Uterus (tissue), 3 donors: ENCODE measurements at regions not wholly inside any gene's neighbourhood (a gene's known extent, or its start where the extent isn't known, plus 50 kb on each side); places are given as distances from the start of the nearest gene placed in this dataset.
"Not testable (repeated sequence)": the region's sequence is repeated elsewhere in the genome, so short reads cannot be mapped to it uniquely, and the experiment has no call there.

ENCODE experiments used
- DNase-seq, 2 donors: peaks; one replicate each; pipeline ENCODE4 v3.0.0-alpha.2; 2019 to 2020
- H3K27ac ChIP-seq, 2 donors: fragments of 200-600 bp; sonication (generic); 1 replicate in 1 of 2; 2 replicates in 1 of 2; pipeline ENCODE4 v1.5.1; 2016 to 2018
- H3K27me3 ChIP-seq, 2 donors: fragments of 200-600 bp; sonication (generic); one replicate each; pipeline ENCODE4 v1.5.1; 2018 to 2019; ENCODE audit warnings: control low read depth in 1 of 2
- H3K36me3 ChIP-seq, 2 donors: fragments of 200-600 bp; sonication (generic); one replicate each; pipeline ENCODE4 v1.5.1; 2019; ENCODE audit warnings: control low read depth in 1 of 2
- H3K4me1 ChIP-seq, 2 donors: fragments of 200-600 bp; sonication (generic); one replicate each; pipeline ENCODE4 v1.5.1; 2018 to 2019; ENCODE audit warnings: control low read depth in 1 of 2
- H3K4me3 ChIP-seq, 2 donors: fragments of 200-600 bp; sonication (generic); 1 replicate in 1 of 2; 2 replicates in 1 of 2; pipeline ENCODE4 v1.5.1; 2018 to 2019; ENCODE audit warnings: mild to moderate bottlenecking in 1 of 2
- H3K9me3 ChIP-seq, 2 donors: fragments of 200-600 bp; sonication (generic); one replicate each; pipeline ENCODE4 v1.5.1; 2019; ENCODE audit warnings: control low read depth in 1 of 2
- POLR2A ChIP-seq, 2 donors: fragments of 450-650 bp; IDR thresholded peaks; one replicate each; pipeline ENCODE4 v1.6.1; 2016; ENCODE audit warnings: antibody characterized with exemption in 2 of 2, mild to moderate bottlenecking in 1 of 2, moderate library complexity in 1 of 2
- intact Hi-C: fragments of 100-400 bp; cut with DNase I; formaldehyde crosslinking; loops from one replicate; pipeline ENCODE4 v1.15.1; 2023; ENCODE audit warnings: low total_unique reads
- TF ChIP-seq, protein P1 (sequence below), 4 experiments: fragments of 200-600 bp in 2 of 4; fragments of 450-650 bp in 2 of 4; sonication (generic) in 2 of 4; IDR thresholded peaks; one replicate each; pipeline ENCODE4 v1.5.1; 2016 to 2019; ENCODE audit warnings: antibody characterized with exemption in 4 of 4, mild to moderate bottlenecking in 2 of 4, moderate library complexity in 1 of 4
- donor health status: DM: yes; HTN: yes; CAD: no.

DNA sequence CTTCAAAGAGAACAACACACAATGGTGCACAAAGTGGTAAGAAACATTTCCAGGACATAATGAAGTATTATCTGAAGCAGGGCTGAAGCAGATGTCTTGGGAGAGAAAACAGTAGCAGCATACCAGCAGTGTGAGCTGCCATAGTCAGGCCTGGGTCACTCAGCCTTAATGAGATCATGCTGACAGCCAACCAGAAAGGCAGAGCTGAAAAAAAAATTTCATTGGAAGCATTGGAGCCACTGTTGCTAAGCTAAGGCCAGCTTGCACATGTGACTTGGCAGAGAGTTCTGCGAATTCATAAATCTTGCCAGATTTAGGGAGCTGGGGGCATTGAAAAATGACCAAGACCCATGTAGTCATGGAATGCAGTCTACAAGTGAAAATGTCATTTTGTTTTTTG is 444.0 kb upstream of the PITX2 start:
- no peaks in the 10 kb centered on the region for H3K4me1 ChIP-seq
- DNase-seq = no peak
- H3K36me3 ChIP-seq = no peaks in the 10 kb centered on the region
- TF ChIP-seq POLR2A (IDR thresholded peaks at IDR 0.05) = no peak
- TF ChIP-seq, protein P1, sequence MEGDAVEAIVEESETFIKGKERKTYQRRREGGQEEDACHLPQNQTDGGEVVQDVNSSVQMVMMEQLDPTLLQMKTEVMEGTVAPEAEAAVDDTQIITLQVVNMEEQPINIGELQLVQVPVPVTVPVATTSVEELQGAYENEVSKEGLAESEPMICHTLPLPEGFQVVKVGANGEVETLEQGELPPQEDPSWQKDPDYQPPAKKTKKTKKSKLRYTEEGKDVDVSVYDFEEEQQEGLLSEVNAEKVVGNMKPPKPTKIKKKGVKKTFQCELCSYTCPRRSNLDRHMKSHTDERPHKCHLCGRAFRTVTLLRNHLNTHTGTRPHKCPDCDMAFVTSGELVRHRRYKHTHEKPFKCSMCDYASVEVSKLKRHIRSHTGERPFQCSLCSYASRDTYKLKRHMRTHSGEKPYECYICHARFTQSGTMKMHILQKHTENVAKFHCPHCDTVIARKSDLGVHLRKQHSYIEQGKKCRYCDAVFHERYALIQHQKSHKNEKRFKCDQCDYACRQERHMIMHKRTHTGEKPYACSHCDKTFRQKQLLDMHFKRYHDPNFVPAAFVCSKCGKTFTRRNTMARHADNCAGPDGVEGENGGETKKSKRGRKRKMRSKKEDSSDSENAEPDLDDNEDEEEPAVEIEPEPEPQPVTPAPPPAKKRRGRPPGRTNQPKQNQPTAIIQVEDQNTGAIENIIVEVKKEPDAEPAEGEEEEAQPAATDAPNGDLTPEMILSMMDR (IDR thresholded peaks at IDR 0.05) = no peak
- intact Hi-C loops = no loop called here
- no peaks in the 10 kb centered on the region for H3K9me3 ChIP-seq
- H3K27ac ChIP-seq = no peak overlapping the region
- no peak overlapping the region for H3K4me3 ChIP-seq
- H3K27me3 ChIP-seq = no peaks in the 10 kb centered on the region

DNA sequence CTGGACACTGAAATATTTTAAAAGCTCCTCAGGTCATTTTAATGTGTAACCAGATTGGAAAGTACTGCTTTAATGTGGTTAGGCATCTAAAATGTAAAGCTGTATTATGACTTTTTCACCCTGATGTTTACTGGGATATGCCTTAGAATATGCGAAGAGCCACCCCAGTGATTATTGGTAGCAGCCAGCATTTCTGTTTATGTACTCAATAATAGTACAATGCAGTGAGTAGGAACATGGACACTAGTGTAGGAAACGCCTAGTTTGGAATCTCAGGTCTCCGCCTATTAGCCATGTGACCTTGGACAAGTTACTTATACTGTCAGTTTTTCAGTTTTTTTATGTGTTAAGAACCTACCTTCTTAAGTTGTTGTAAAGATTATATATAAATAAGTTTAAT is 446.0 kb upstream of the PITX2 start:
- intact Hi-C loops = no loop called here
- Histone ChIP-seq H3K4me1 (no peaks in the 10 kb centered on the region), H3K4me3 (no peak overlapping the region), H3K36me3 (no peaks in the 10 kb centered on the region), H3K27me3 (no peaks in the 10 kb centered on the region), H3K27ac (no peak overlapping the region), H3K9me3 (no peaks in the 10 kb centered on the region)
- TF ChIP-seq POLR2A (IDR thresholded peaks at IDR 0.05) = no peak
- TF ChIP-seq, protein P1 (IDR thresholded peaks at IDR 0.05) = no peak
- no peak for DNase-seq

DNA sequence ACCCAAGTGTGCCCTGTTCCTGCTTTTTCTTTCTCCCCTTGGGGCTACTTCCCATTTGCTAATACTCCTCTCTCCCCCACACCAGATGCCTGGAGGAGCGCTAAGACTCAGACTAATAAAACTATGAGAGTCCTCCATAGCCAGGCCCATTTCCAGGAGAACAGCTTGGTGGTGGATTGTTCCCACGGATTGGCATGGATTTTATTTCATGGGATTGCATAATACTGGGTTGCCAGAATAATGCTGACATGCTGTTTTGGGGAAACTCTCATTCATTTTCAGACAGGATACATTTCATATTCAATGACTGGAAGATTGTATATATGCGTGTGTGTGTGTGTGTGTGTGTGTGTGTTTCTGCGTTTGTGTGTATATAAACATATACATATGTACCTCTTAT is 447.5 kb upstream of the PITX2 start:
- Histone ChIP-seq H3K4me3 (no peak overlapping the region), H3K27ac (no peak overlapping the region), H3K4me1 (no peaks in the 10 kb centered on the region), H3K27me3 (no peaks in the 10 kb centered on the region), H3K9me3 (no peaks in the 10 kb centered on the region), H3K36me3 (no peaks in the 10 kb centered on the region)
- no peak for TF ChIP-seq POLR2A (IDR thresholded peaks at IDR 0.05)
- TF ChIP-seq, protein P1 (IDR thresholded peaks at IDR 0.05) = no peak
- intact Hi-C loops = no loop called here
- DNase-seq = no peak

DNA sequence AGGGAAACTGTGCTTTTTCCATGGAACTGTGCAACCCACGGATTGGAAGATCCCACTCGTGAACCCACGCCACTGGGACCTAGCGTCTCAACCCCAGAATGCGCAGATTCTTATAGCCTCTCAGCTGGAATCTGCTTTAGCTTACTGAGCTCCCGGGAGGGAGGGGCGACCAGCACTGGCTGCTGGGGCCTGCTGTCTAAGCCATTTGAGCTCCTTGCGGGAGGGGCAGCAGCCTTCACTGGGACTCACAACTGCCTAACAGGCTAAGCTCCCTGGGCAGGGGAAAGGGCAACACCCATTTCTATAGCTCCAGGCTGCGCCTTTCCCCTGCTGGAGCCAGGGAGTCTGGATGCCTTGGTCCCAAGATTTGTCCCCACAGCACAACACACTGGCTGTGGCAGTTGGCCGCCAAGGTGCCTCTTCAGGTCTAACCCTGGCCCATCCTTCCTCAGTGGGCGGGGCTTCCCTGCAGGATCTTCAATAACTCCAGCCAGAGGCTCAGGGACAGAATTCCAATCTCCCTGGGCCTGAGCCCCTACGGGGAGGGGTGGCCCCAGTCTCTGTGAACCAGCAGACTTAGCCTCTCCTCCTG is 451.7 kb upstream of the PITX2 start:
- no peak overlapping the region for H3K27ac ChIP-seq
- H3K36me3 ChIP-seq = no peaks in the 10 kb centered on the region
- H3K27me3 ChIP-seq = no peaks in the 10 kb centered on the region
- TF ChIP-seq, protein P1 (IDR thresholded peaks at IDR 0.05) = no peak
- no peak for TF ChIP-seq POLR2A (IDR thresholded peaks at IDR 0.05)
- intact Hi-C loops = no loop called here
- no peaks in the 10 kb centered on the region for H3K4me1 ChIP-seq
- H3K4me3 ChIP-seq = no peak overlapping the region
- peaks cover 0 to 2% of the 10 kb centered on the region in 2 donors for H3K9me3 ChIP-seq
- DNase-seq = no peak

DNA sequence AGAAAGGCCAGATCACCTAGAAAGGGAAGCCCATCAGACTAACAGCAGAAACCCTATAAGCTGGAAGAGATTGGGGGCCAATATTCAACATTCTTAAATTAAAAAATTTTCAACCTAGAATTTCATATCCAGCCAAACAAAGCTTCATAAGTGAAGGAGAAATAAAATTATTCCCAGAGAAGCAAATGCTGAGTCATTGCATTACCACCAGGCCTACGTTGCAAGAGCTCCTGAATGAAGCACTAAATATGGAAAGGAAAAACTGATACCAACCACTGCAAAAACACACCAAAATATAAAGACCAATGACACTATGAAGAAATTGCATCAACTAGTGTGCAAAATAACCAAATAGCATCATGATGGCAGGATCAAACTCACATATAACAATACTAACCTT is 453.4 kb upstream of the PITX2 start:
- DNase-seq, H3K9me3 ChIP-seq, intact Hi-C loops, H3K4me3 ChIP-seq, H3K27ac ChIP-seq, H3K4me1 ChIP-seq, H3K27me3 ChIP-seq, H3K36me3 ChIP-seq: not testable (repeated sequence)

DNA sequence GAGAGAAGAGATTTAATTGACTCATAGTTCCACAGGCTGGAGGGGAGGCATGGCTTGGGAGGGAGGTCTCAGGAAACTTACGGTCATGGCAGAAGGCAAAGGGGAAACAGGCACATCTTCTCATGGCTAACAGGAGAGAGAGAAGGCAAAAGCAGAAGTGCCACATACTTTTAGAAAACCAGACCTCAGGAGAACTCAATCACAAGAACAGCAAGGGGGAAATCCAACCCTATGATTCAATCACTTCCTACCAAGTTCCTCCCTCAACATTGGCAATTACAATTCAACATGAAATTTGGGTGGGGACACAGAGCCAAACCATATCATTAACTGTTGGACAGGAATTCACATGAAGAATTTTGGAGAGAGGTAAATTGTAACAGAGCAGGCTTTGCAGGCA is 485.3 kb upstream of the PITX2 start:
- TF ChIP-seq, protein P1 (IDR thresholded peaks at IDR 0.05) = no peak
- TF ChIP-seq POLR2A (IDR thresholded peaks at IDR 0.05) = no peak
- DNase-seq = no peak
- no peaks in the 10 kb centered on the region for H3K9me3 ChIP-seq
- no peak overlapping the region for H3K27ac ChIP-seq
- no peaks in the 10 kb centered on the region for H3K27me3 ChIP-seq
- no peaks in the 10 kb centered on the region for H3K36me3 ChIP-seq
- H3K4me3 ChIP-seq = no peak overlapping the region
- no peaks in the 10 kb centered on the region for H3K4me1 ChIP-seq
- intact Hi-C loops = no loop called here
